Esophagus muscularis mucosa (tissue), 4 donors: ENCODE measurements at regions not wholly inside any gene's neighbourhood (a gene's known extent, or its start where the extent isn't known, plus 50 kb on each side); places are given as distances from the start of the nearest gene placed in this dataset.

Experiments used
- DNase-seq: peaks from one replicate; pipeline ENCODE4 v3.0.0-alpha.2; 2017; ENCODE audit errors: extremely low spot score
- H3K27ac ChIP-seq, 4 donors: fragments of 200-600 bp; sonication (generic); replicated peaks in 1 of 4; 1 replicate in 3 of 4; 2 replicates in 1 of 4; pipeline ENCODE4 v1.5.1; 2016 to 2019; ENCODE audit warnings: mild to moderate bottlenecking in 1 of 4
- H3K27me3 ChIP-seq, 4 donors: fragments of 200-600 bp; sonication (generic); one replicate each; pipeline versions ENCODE4 v1.5.1 to v1.6.0; 2016 to 2019
- H3K36me3 ChIP-seq, 4 donors: fragments of 200-600 bp; sonication (generic); one replicate each; pipeline ENCODE4 v1.5.1; 2016 to 2019
- H3K4me1 ChIP-seq, 4 donors: fragments of 200-600 bp; sonication (generic); one replicate each; pipeline ENCODE4 v1.5.1; 2016 to 2019
- H3K4me3 ChIP-seq, 4 donors: fragments of 200-600 bp; sonication (generic); 1 replicate in 2 of 4; 2 replicates in 2 of 4; pipeline ENCODE4 v1.5.1; 2016 to 2019; ENCODE audit warnings: mild to moderate bottlenecking in 4 of 4, moderate library complexity in 1 of 4
- H3K9me3 ChIP-seq, 4 donors: fragments of 200-600 bp; sonication (generic); 1 replicate in 3 of 4; 2 replicates in 1 of 4; pipeline ENCODE4 v1.5.1; 2016 to 2019
- EP300 ChIP-seq: sonication (generic); formaldehyde crosslinking; IDR thresholded peaks from one replicate; pipeline ENCODE4 v1.6.1; 2017; ENCODE audit warnings: antibody characterized with exemption
- POLR2A ChIP-seq: fragments of 450-650 bp; IDR thresholded peaks from one replicate; pipeline ENCODE4 v1.6.1; 2017; ENCODE audit warnings: antibody characterized with exemption, moderate library complexity, mild to moderate bottlenecking, low read depth
- POLR2AphosphoS5 ChIP-seq, 2 donors: sonication (generic); formaldehyde crosslinking; IDR thresholded peaks; one replicate each; pipeline ENCODE4 v1.6.1; 2017; ENCODE audit warnings: antibody characterized with exemption in 2 of 2
- WGBS: methylation state at CpG from one replicate; pipeline ENCODE4 v1.1.5; 2018; 5-methylcytosine and 5-hydroxymethylcytosine counted together
- intact Hi-C: fragments of 100-400 bp; cut with DNase I; formaldehyde crosslinking; loops from one replicate; pipeline ENCODE4 v1.15.1; 2023
- TF ChIP-seq, protein P1 (sequence below), 3 experiments: fragments of 200-600 bp in 2 of 3; fragments of 450-650 bp in 1 of 3; sonication (generic) in 2 of 3; IDR thresholded peaks; one replicate each; pipeline ENCODE4 v1.5.1; 2017 to 2019; ENCODE audit warnings: antibody characterized with exemption in 3 of 3, mild to moderate bottlenecking in 2 of 3, moderate library complexity in 1 of 3

- H3K36me3 ChIP-seq = no peaks in the 10 kb centered on the region
- no peaks in the 10 kb centered on the region for H3K27me3 ChIP-seq
- peaks cover 48 to 97% (median 84%) of the 10 kb centered on the region in 4 donors for H3K4me1 ChIP-seq
- 67% methylated on average over 7 of the region's 7 CpGs for WGBS
- intact Hi-C loops = no loop called here
- H3K27ac ChIP-seq = peak overlapping the region; percentile 34 to 81 (median 49)
- no peaks in the 10 kb centered on the region for H3K9me3 ChIP-seq
- no peak for TF ChIP-seq EP300
- TF ChIP-seq, protein P1, sequence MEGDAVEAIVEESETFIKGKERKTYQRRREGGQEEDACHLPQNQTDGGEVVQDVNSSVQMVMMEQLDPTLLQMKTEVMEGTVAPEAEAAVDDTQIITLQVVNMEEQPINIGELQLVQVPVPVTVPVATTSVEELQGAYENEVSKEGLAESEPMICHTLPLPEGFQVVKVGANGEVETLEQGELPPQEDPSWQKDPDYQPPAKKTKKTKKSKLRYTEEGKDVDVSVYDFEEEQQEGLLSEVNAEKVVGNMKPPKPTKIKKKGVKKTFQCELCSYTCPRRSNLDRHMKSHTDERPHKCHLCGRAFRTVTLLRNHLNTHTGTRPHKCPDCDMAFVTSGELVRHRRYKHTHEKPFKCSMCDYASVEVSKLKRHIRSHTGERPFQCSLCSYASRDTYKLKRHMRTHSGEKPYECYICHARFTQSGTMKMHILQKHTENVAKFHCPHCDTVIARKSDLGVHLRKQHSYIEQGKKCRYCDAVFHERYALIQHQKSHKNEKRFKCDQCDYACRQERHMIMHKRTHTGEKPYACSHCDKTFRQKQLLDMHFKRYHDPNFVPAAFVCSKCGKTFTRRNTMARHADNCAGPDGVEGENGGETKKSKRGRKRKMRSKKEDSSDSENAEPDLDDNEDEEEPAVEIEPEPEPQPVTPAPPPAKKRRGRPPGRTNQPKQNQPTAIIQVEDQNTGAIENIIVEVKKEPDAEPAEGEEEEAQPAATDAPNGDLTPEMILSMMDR (IDR thresholded peaks at IDR 0.05) = no peak
- TF ChIP-seq POLR2AphosphoS5 (IDR thresholded peaks at IDR 0.05) = no peak
- TF ChIP-seq POLR2A = no peak
- DNase-seq = no peak
- H3K4me3 ChIP-seq = no peak overlapping the region
Observed at GRCh38 chr2:216557413-216557812, 58.8 kb downstream of the RPL37A start.

GRCh38 chr2:216557820-216558219, 59.2 kb downstream of the RPL37A start:
- peak overlapping the region; percentile 34 to 81 (median 49) for H3K27ac ChIP-seq
- H3K4me1 ChIP-seq = peaks cover 48 to 97% (median 84%) of the 10 kb centered on the region in 4 donors

DNA sequence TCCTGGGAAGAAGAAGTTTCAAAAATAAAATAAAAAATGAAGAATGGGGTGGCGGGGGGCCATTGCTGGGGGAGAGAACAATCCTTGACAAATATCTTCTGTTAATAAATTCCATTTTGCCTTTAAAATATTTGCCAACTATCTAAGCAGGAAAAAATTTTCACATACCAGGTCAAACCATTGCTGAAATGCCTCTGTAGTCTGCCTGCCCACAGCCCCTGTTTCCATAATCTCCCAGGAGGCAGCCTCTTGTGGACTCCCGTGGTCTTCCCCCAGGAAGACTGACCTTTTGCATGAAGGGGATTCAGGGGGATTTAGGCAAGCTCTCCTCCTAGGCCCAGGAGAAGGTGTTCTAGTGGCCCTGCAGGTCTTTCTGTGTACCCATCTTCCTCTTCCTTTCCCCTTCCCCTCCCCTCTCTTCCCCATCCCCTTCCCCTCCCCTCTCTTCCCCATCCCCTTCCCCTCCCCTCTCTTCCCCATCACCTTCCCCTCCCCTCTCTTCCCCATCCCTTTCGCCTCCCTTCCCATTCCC, 61.0 kb downstream of the RPL37A start:
- Histone ChIP-seq H3K27me3 (no peaks in the 10 kb centered on the region), H3K4me1 (peaks cover 41 to 86% (median 75%) of the 10 kb centered on the region in 4 donors), H3K36me3 (no peaks in the 10 kb centered on the region), H3K4me3 (no peak overlapping the region), H3K9me3 (no peaks in the 10 kb centered on the region), H3K27ac (peak overlapping the region; percentile 21 to 83 (median 80))
- TF ChIP-seq, protein P1 (IDR thresholded peaks at IDR 0.05) = no peak
- TF ChIP-seq EP300 = no peak
- TF ChIP-seq POLR2AphosphoS5 (IDR thresholded peaks at IDR 0.05) = no peak
- TF ChIP-seq POLR2A = no peak
- intact Hi-C loops = no loop called here
- no peak for DNase-seq
- WGBS = 74% methylated on average over 2 of the region's 3 CpGs

More at GRCh38 chr2:216557820-216558219, 59.2 kb downstream of the RPL37A start:
- H3K4me3 ChIP-seq = no peak overlapping the region
- H3K27me3 ChIP-seq = no peaks in the 10 kb centered on the region
- no peak for DNase-seq
- intact Hi-C loops = no loop called here
- WGBS = 75% methylated on average over 1 of the region's 1 CpG
- H3K36me3 ChIP-seq = no peaks in the 10 kb centered on the region
- no peak for TF ChIP-seq POLR2A
- TF ChIP-seq, protein P1 (IDR thresholded peaks at IDR 0.05) = no peak
- no peak for TF ChIP-seq EP300
- no peak for TF ChIP-seq POLR2AphosphoS5 (IDR thresholded peaks at IDR 0.05)
- H3K9me3 ChIP-seq = no peaks in the 10 kb centered on the region

DNA sequence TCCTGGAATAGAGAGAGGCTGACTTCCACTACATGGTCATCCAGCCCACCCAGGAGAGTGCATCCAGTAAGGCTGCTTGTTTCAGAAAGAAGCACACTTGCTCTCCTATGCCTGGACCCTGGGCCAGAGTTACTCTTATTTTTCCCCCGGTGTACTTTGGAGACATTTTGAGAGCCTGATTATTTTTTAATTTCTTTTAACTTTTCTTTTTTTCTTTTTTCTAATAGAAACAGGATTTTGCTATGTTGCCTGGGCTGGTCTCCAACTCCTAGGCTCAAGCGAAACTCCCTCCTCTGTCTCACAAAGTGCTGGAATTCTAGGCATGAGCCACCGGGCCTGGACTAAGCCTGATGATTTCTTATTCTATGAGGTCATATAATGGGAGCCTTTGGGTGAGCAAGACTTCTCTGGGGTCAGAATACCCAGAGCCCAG, 62.2 kb downstream of the RPL37A start:
- 32% methylated on average over 3 of the region's 3 CpGs for WGBS
- peak overlapping the region; percentile 79 to 88 (median 82) for H3K27ac ChIP-seq
- intact Hi-C loops = no loop called here
- H3K4me3 ChIP-seq = no peak overlapping the region
- H3K9me3 ChIP-seq = no peaks in the 10 kb centered on the region
- H3K27me3 ChIP-seq = no peaks in the 10 kb centered on the region
- no peak for DNase-seq
- H3K36me3 ChIP-seq = no peaks in the 10 kb centered on the region
- TF ChIP-seq POLR2AphosphoS5 (IDR thresholded peaks at IDR 0.05) = peak in 1 of 2 donors; percentile 44
- TF ChIP-seq, protein P1 (IDR thresholded peaks at IDR 0.05) = no peak
- no peak for TF ChIP-seq POLR2A
- H3K4me1 ChIP-seq = peaks cover 29 to 75% (median 66%) of the 10 kb centered on the region in 4 donors
